GM23338 (cell line): ENCODE measurements at regions not wholly inside any gene's neighbourhood (a gene's known extent, or its start where the extent isn't known, plus 50 kb on each side); places are given as distances from the start of the nearest gene placed in this dataset.

Source experiments
- ATAC-seq: fragments of 200-7000 bp; cut with Tn5 transposase; 3 replicates; pipeline ENCODE4 v1.9.1; 2020
- DNase-seq: peaks from one replicate; pipeline ENCODE4 v3.0.0-alpha.2; 2015; ENCODE audit warnings: low spot score
- H2AFZ ChIP-seq: fragments of 200-600 bp; sonication (generic); 2 replicates; pipeline ENCODE4 v1.8.0; 2016; ENCODE audit warnings: antibody characterized with exemption, mild to moderate bottlenecking, moderate library complexity
- H3F3A ChIP-seq: fragments of 200-600 bp; sonication (generic); replicated peaks from 2 replicates; pipeline ENCODE4 v1.8.0; 2017; ENCODE audit warnings: antibody characterized with exemption, mixed run types, low read depth
- H3K27ac ChIP-seq: fragments of 200-600 bp; sonication (generic); 2 replicates; pipeline ENCODE4 v1.6.1; 2016; ENCODE audit warnings: low read depth
- H3K27me3 ChIP-seq: fragments of 200-600 bp; sonication (generic); 2 replicates; pipeline ENCODE4 v1.8.0; 2016; ENCODE audit warnings: mild to moderate bottlenecking, mixed run types, moderate library complexity; ENCODE audit not compliant: insufficient read depth
- H3K36me3 ChIP-seq: fragments of 200-600 bp; sonication (generic); 2 replicates; pipeline ENCODE4 v1.8.0; 2016; ENCODE audit warnings: mild to moderate bottlenecking; ENCODE audit not compliant: insufficient read depth
- H3K4me1 ChIP-seq: fragments of 200-600 bp; sonication (generic); 2 replicates; pipeline ENCODE4 v1.8.0; 2016; ENCODE audit warnings: mild to moderate bottlenecking, moderate library complexity; ENCODE audit not compliant: insufficient read depth
- H3K4me2 ChIP-seq: fragments of 200-600 bp; sonication (generic); 2 replicates; pipeline ENCODE4 v1.7.1; 2017; ENCODE audit warnings: mixed run types
- H3K4me3 ChIP-seq: fragments of 200-600 bp; sonication (generic); 2 replicates; pipeline ENCODE4 v1.6.1; 2016; ENCODE audit warnings: mixed run types
- H3K79me2 ChIP-seq: fragments of 200-600 bp; sonication (generic); replicated peaks from 2 replicates; pipeline ENCODE4 v1.8.0; 2017; ENCODE audit warnings: mild to moderate bottlenecking; ENCODE audit not compliant: insufficient read depth
- H3K9me2 ChIP-seq: fragments of 200-600 bp; sonication (generic); 2 replicates; pipeline ENCODE4 v1.8.0; 2017; ENCODE audit not compliant: insufficient read depth
- H4K20me1 ChIP-seq: fragments of 200-600 bp; sonication (generic); replicated peaks from 2 replicates; pipeline ENCODE4 v1.8.0; 2017; ENCODE audit warnings: mild to moderate bottlenecking; ENCODE audit not compliant: insufficient read depth
- H3K27ac Mint-ChIP-seq: 2 replicates; pipeline ENCODE4 v1.8.0; 2020; ENCODE audit warnings: inconsistent platforms, mild to moderate bottlenecking, moderate library complexity, mixed read lengths
- H3K27me3 Mint-ChIP-seq: 3 replicates; pipeline ENCODE4 v1.8.0; 2022; ENCODE audit warnings: low read depth, mild to moderate bottlenecking, moderate library complexity, mixed read lengths, inconsistent platforms; ENCODE audit not compliant: insufficient read depth, poor library complexity
- H3K36me3 Mint-ChIP-seq: 3 replicates; pipeline ENCODE4 v1.8.0; 2021; ENCODE audit warnings: low read depth, mild to moderate bottlenecking, inconsistent platforms, moderate library complexity, mixed read lengths
- H3K4me1 Mint-ChIP-seq: 3 replicates; pipeline ENCODE4 v1.8.0; 2020; ENCODE audit warnings: mild to moderate bottlenecking, inconsistent platforms, mixed read lengths
- H3K4me3 Mint-ChIP-seq: 3 replicates; pipeline ENCODE4 v1.8.0; 2021; ENCODE audit warnings: moderate library complexity, mild to moderate bottlenecking, inconsistent platforms, mixed read lengths
- H3K9me3 Mint-ChIP-seq: 3 replicates; pipeline ENCODE4 v1.8.0; 2020; ENCODE audit warnings: moderate library complexity, mild to moderate bottlenecking, inconsistent platforms, mixed read lengths
- CREB1 ChIP-seq: fragments of 250-450 bp; sonication (Bioruptor Pico); IDR thresholded peaks from 2 replicates; pipeline ENCODE4 v1.5.0; 2020; ENCODE audit warnings: low read depth, mild to moderate bottlenecking, moderate library complexity
- ETS1 ChIP-seq: IDR thresholded peaks from 2 replicates; pipeline ENCODE4 v1.6.1; 2016; ENCODE audit warnings: antibody characterized with exemption
- EZH2 ChIP-seq: fragments of 200-600 bp; sonication (generic); IDR thresholded peaks from one replicate; pipeline ENCODE4 v1.8.0; 2017; ENCODE audit warnings: antibody characterized with exemption, mild to moderate bottlenecking, low read depth; ENCODE audit not compliant: unreplicated experiment
- EZH2phosphoT487 ChIP-seq: fragments of 200-600 bp; sonication (generic); IDR thresholded peaks from one replicate; pipeline ENCODE4 v1.8.1; 2018; ENCODE audit warnings: antibody characterized with exemption; ENCODE audit not compliant: unreplicated experiment
- JUNB ChIP-seq: IDR thresholded peaks from one replicate; pipeline ENCODE4 v1.6.1; 2016; ENCODE audit warnings: antibody characterized with exemption; ENCODE audit not compliant: unreplicated experiment
- POLR2AphosphoS5 ChIP-seq: IDR thresholded peaks from 2 replicates; pipeline ENCODE4 v1.6.1; 2016; ENCODE audit warnings: antibody characterized with exemption, low read depth
- REST ChIP-seq: IDR thresholded peaks from one replicate; pipeline ENCODE4 v1.6.1; 2018; ENCODE audit warnings: antibody characterized with exemption; ENCODE audit not compliant: unreplicated experiment
- STAT1 ChIP-seq: IDR thresholded peaks from one replicate; pipeline ENCODE4 v1.6.1; 2016; ENCODE audit warnings: antibody characterized with exemption; ENCODE audit not compliant: unreplicated experiment
- ZNF114 ChIP-seq: fragments of 250-450 bp; sonication (Bioruptor Pico); IDR thresholded peaks from 2 replicates; pipeline ENCODE4 v1.5.0; 2020; ENCODE audit warnings: mild to moderate bottlenecking, moderate library complexity
- ZNF331 ChIP-seq: fragments of 250-450 bp; sonication (Bioruptor Pico); IDR thresholded peaks from 2 replicates; pipeline ENCODE4 v1.5.0; 2020; ENCODE audit warnings: low read depth, mild to moderate bottlenecking, moderate library complexity
- ZNF462 ChIP-seq: fragments of 250-450 bp; sonication (Bioruptor Pico); IDR thresholded peaks from 2 replicates; pipeline ENCODE4 v1.5.0; 2020; ENCODE audit warnings: mild to moderate bottlenecking, moderate library complexity

- Histone ChIP-seq H3K4me3 (no peak overlapping the region), H3K9me2 (no peaks in the 10 kb centered on the region; the same call in 1 of the 2 replicates), H3K36me3 (no peaks in the 10 kb centered on the region), H4K20me1 (no peaks in the 10 kb centered on the region), H3K4me1 (no peaks in the 10 kb centered on the region), H2AFZ (no peak overlapping the region), H3K4me2 (no peak overlapping the region), H3K27ac (no peak overlapping the region), H3K27me3 (no peaks in the 10 kb centered on the region), H3F3A (no peaks in the 10 kb centered on the region), H3K79me2 (no peaks in the 10 kb centered on the region)
- TF ChIP-seq STAT1, result no peak
- no peak for TF ChIP-seq CREB1 (CRISPR knock-in tag)
- no peak for TF ChIP-seq EZH2
- TF ChIP-seq EZH2phosphoT487, result no peak
- TF ChIP-seq ZNF331 (CRISPR knock-in tag), result no peak
- TF ChIP-seq ETS1, result no peak
- no peak for TF ChIP-seq ZNF114
- no peak for TF ChIP-seq ZNF462 (CRISPR knock-in tag)
- TF ChIP-seq POLR2AphosphoS5, result no peak
- TF ChIP-seq REST, result no peak
- no peak for TF ChIP-seq JUNB
- no peaks in the 10 kb centered on the region for H3K4me1 Mint-ChIP-seq
- no peak overlapping the region for H3K27ac Mint-ChIP-seq
- ATAC-seq (no peak), DNase-seq (no peak)
- no peaks in the 10 kb centered on the region for H3K36me3 Mint-ChIP-seq
- H3K4me3 Mint-ChIP-seq, result no peak overlapping the region
- H3K27me3 Mint-ChIP-seq, result no peaks in the 10 kb centered on the region
- H3K9me3 Mint-ChIP-seq, result no peaks in the 10 kb centered on the region
Observed at GRCh38 chr3:99111235-99111634, 209.7 kb upstream of the DCBLD2 start.
